ENCODE measurements at regions not wholly inside any gene's neighbourhood (a gene's known extent, or its start where the extent isn't known, plus 50 kb on each side); places are given as distances from the start of the nearest gene placed in this dataset.

- H3K27me3 Mint-ChIP-seq (ENCODE audit: insufficient read depth, low read depth, poor library complexity), result peaks cover 2% of the 10 kb centered on the region
- Histone ChIP-seq H3K79me2 (replicated peaks; ENCODE audit: insufficient read depth) (no peaks in the 10 kb centered on the region), H3K27ac (ENCODE audit: low read depth) (no peak overlapping the region), H3K9me2 (ENCODE audit: insufficient read depth) (no peaks in the 10 kb centered on the region), H3K36me3 (ENCODE audit: insufficient read depth) (no peaks in the 10 kb centered on the region), H3F3A (replicated peaks; ENCODE audit: low read depth) (no peaks in the 10 kb centered on the region), H3K4me3 (no peak overlapping the region), H3K4me2 (no peak overlapping the region), H2AFZ (no peak overlapping the region), H3K27me3 (ENCODE audit: insufficient read depth) (no peaks in the 10 kb centered on the region), H4K20me1 (replicated peaks; ENCODE audit: insufficient read depth) (no peaks in the 10 kb centered on the region), H3K4me1 (ENCODE audit: insufficient read depth) (peaks cover 6% of the 10 kb centered on the region; the same call in 1 of the 2 replicates)
- no peak overlapping the region for H3K4me3 Mint-ChIP-seq
- TF ChIP-seq EZH2 (IDR thresholded peaks at IDR 0.05; ENCODE audit: low read depth, unreplicated experiment), result no peak
- TF ChIP-seq POLR2AphosphoS5 (IDR thresholded peaks at IDR 0.05; ENCODE audit: low read depth), result no peak
- no peak for TF ChIP-seq REST (IDR thresholded peaks at IDR 0.05; ENCODE audit: unreplicated experiment)
- no peak for TF ChIP-seq ZNF331 (CRISPR knock-in tag; IDR thresholded peaks at IDR 0.05; ENCODE audit: low read depth)
- TF ChIP-seq CREB1 (CRISPR knock-in tag; IDR thresholded peaks at IDR 0.05; ENCODE audit: low read depth), result no peak
- no peak for TF ChIP-seq NANOG (IDR thresholded peaks at IDR 0.05; ENCODE audit: borderline replicate concordance)
- TF ChIP-seq ZNF462 (CRISPR knock-in tag; IDR thresholded peaks at IDR 0.05), result no peak
- no peak for TF ChIP-seq ETS1 (IDR thresholded peaks at IDR 0.05)
- TF ChIP-seq ZNF114 (CRISPR knock-in tag; IDR thresholded peaks at IDR 0.05), result no peak
- TF ChIP-seq EZH2phosphoT487 (IDR thresholded peaks at IDR 0.05; ENCODE audit: unreplicated experiment), result no peak
- TF ChIP-seq CTCF (conservative IDR thresholded peaks at IDR 0.05; ENCODE audit: low read depth in 2 of 2), result no peak
- TF ChIP-seq STAT1 (IDR thresholded peaks at IDR 0.05; ENCODE audit: unreplicated experiment), result no peak
- TF ChIP-seq JUNB (IDR thresholded peaks at IDR 0.05; ENCODE audit: unreplicated experiment), result no peak
- no peak for ATAC-seq
- DNase-seq (ENCODE audit: low spot score), result no peak
- peaks cover 9% of the 10 kb centered on the region; the same call in 2 of the 3 replicates for H3K4me1 Mint-ChIP-seq
- H3K9me3 Mint-ChIP-seq, result 0 out of 3 replicates have a peak, but pooled peaks cover 5% of the 10 kb centered on the region
- no peak overlapping the region for H3K27ac Mint-ChIP-seq
- H3K36me3 Mint-ChIP-seq (ENCODE audit: low read depth), result no peaks in the 10 kb centered on the region
These were observed 150.5 kb downstream of the ARSF start for GRCh38 chrX:3191796-3192195.
